ENCODE measurements at regions not wholly inside any gene's neighbourhood (a gene's known extent, or its start where the extent isn't known, plus 50 kb on each side); places are given as distances from the start of the nearest gene placed in this dataset.
A peak's percentile ranks its signal among the peaks of the same experiment; 100 is the strongest.

GRCh38 chr7:94813917-94814316 lies 93.5 kb upstream of the PPP1R9A start:
- H3K4me3 ChIP-seq (ENCODE audit: low read depth, low read length) = no peak overlapping the region
- no peak for TF ChIP-seq CTCF (conservative IDR thresholded peaks at IDR 0.05; ENCODE audit: low read depth, low read length)
- DNase-seq (ENCODE audit: low read depth) = no peak

- peak; percentile 59 for DNase-seq (ENCODE audit: low read depth)
- TF ChIP-seq CTCF (conservative IDR thresholded peaks at IDR 0.05; ENCODE audit: low read depth, low read length) = no peak
- no peak overlapping the region for H3K4me3 ChIP-seq (ENCODE audit: low read depth, low read length)
Observed at GRCh38 chr7:94823947-94824346, 83.4 kb upstream of the PPP1R9A start.

GRCh38 chr7:94829987-94830386 lies 77.4 kb upstream of the PPP1R9A start:
- H3K4me3 ChIP-seq (ENCODE audit: low read depth, low read length) = no peak overlapping the region
- no peak for DNase-seq (ENCODE audit: low read depth)
- TF ChIP-seq CTCF (conservative IDR thresholded peaks at IDR 0.05; ENCODE audit: low read depth, low read length) = no peak

- H3K4me3 ChIP-seq (ENCODE audit: low read depth, low read length) = no peak overlapping the region
- DNase-seq (ENCODE audit: low read depth) = no peak
- no peak for TF ChIP-seq CTCF (conservative IDR thresholded peaks at IDR 0.05; ENCODE audit: low read depth, low read length)
Observed at GRCh38 chr7:94832051-94832450, 75.3 kb upstream of the PPP1R9A start.

GRCh38 chr7:94834359-94834758 lies 73.0 kb upstream of the PPP1R9A start:
- H3K4me3 ChIP-seq (ENCODE audit: low read depth, low read length) = no peak overlapping the region
- no peak for DNase-seq (ENCODE audit: low read depth)
- TF ChIP-seq CTCF (conservative IDR thresholded peaks at IDR 0.05; ENCODE audit: low read depth, low read length) = no peak

GRCh38 chr7:94838717-94839116 lies 68.7 kb upstream of the PPP1R9A start:
- TF ChIP-seq CTCF (conservative IDR thresholded peaks at IDR 0.05; ENCODE audit: low read depth, low read length) = no peak

GRCh38 chr7:94843553-94843952 lies 63.8 kb upstream of the PPP1R9A start:
- no peak for TF ChIP-seq CTCF (conservative IDR thresholded peaks at IDR 0.05; ENCODE audit: low read depth, low read length)
- H3K4me3 ChIP-seq (ENCODE audit: low read depth, low read length) = no peak overlapping the region
- DNase-seq (ENCODE audit: low read depth) = no peak

More at GRCh38 chr7:94838717-94839116, 68.7 kb upstream of the PPP1R9A start:
- H3K4me3 ChIP-seq (ENCODE audit: low read depth, low read length) = no peak overlapping the region
- DNase-seq (ENCODE audit: low read depth) = peak; percentile 2

Data from choroid plexus epithelial cell (primary cell).